Ishikawa (cell line): ENCODE measurements at regions not wholly inside any gene's neighbourhood (a gene's known extent, or its start where the extent isn't known, plus 50 kb on each side); places are given as distances from the start of the nearest gene placed in this dataset.

Experiments
- CEBPB ChIP-seq: IDR thresholded peaks from 2 replicates; pipeline ENCODE4 v1.6.1; 2012
- CREB1 ChIP-seq: IDR thresholded peaks from 2 replicates; pipeline ENCODE4 v1.6.1; 2012; ENCODE audit warnings: low read depth
- EGR1 ChIP-seq: IDR thresholded peaks from 2 replicates; pipeline ENCODE4 v1.6.1; 2012
- EP300 ChIP-seq: IDR thresholded peaks from 2 replicates; pipeline ENCODE4 v1.6.1; 2012; ENCODE audit warnings: borderline replicate concordance
- FOXM1 ChIP-seq: IDR thresholded peaks from 2 replicates; pipeline ENCODE4 v1.6.1; 2012; ENCODE audit warnings: low read depth, borderline replicate concordance
- NFIC ChIP-seq: IDR thresholded peaks from 2 replicates; pipeline ENCODE4 v1.6.1; 2012
- RAD21 ChIP-seq: IDR thresholded peaks from 2 replicates; pipeline ENCODE4 v1.6.1; 2012; ENCODE audit warnings: low read depth
- TAF1 ChIP-seq: IDR thresholded peaks from 2 replicates; pipeline ENCODE4 v1.6.1; 2012; ENCODE audit warnings: low read depth, mild to moderate bottlenecking
- TCF12 ChIP-seq: IDR thresholded peaks from 2 replicates; pipeline ENCODE4 v1.6.1; 2012; ENCODE audit warnings: low read depth
- TEAD4 ChIP-seq: IDR thresholded peaks from 2 replicates; pipeline ENCODE4 v1.6.1; 2012
- YY1 ChIP-seq: IDR thresholded peaks from 2 replicates; pipeline ENCODE4 v1.6.1; 2012; ENCODE audit warnings: low read depth
- ZBTB7A ChIP-seq: IDR thresholded peaks from 2 replicates; pipeline ENCODE4 v1.6.1; 2012; ENCODE audit warnings: low read depth
- TF ChIP-seq, protein P1 (sequence below): IDR thresholded peaks from 2 replicates; pipeline ENCODE4 v1.6.1; 2012
- TF ChIP-seq, protein P2 (sequence below): IDR thresholded peaks from 2 replicates; pipeline ENCODE4 v1.6.1; 2012; ENCODE audit warnings: low read depth, mild to moderate bottlenecking
- TF ChIP-seq, protein P3 (sequence below): IDR thresholded peaks from 2 replicates; pipeline ENCODE4 v1.6.1; 2012

DNA sequence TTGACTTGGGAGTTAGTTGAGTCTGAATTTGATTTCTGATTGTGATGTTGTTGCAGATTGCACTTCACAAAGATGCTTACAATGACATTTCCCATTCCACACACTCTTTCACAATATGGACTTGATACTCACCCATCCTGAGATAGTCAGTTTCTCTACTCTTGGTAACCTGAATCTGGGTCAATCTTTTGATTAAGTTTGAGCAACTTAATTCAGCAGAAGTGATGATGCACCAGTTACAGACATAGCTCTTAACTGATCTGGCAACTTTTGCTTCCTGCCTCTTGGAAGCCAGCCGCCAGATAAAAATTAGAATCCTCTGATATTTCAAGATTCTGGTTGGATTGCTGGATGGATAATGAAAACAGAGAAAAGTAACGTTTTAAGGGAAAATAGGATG is 79.7 kb upstream of the OSMR start:
- TF ChIP-seq TEAD4: no peak
- TF ChIP-seq CREB1: no peak
- no peak for TF ChIP-seq CEBPB
- TF ChIP-seq EP300: no peak
- TF ChIP-seq ZBTB7A: no peak

DNA sequence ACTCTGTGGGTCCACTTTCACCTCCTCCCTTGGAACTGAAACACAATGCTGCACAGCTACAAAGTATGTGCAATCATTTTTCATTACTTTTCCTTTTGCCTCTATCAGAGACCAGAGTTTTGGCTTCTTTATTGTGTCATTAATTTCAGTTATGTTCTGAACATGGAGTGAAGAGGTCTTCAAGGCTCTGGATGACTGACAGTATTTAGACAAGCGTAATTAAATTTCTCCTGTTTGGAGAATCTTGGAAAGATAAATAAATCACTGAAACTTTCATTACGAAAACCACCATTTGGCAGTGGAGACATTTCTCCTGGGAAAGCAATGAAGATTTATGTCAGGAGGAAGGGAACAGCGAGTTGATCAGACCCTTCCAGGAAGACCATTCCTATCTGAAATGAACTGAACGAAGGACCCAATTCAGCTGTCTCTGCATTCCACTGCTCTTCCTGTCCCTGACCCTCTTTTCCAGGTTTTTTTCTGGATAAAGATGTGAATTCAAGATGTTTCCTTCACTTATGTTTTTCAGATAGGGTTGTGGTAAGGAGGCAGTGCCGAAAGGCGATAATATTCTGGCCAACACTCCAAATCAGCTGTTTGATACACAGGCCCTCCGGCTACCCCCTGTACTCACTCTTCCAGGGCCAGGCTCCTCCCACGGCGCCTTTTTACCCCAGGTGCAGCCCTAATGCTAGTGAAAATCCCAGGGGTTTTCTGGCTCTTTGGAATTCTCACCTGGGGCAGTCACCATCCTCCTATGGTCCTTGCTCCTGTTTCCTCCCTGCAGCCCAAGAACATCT is 77.2 kb upstream of the OSMR start:
- TF ChIP-seq FOXM1: no peak
- TF ChIP-seq, protein P1, sequence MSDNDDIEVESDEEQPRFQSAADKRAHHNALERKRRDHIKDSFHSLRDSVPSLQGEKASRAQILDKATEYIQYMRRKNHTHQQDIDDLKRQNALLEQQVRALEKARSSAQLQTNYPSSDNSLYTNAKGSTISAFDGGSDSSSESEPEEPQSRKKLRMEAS: no peak

DNA sequence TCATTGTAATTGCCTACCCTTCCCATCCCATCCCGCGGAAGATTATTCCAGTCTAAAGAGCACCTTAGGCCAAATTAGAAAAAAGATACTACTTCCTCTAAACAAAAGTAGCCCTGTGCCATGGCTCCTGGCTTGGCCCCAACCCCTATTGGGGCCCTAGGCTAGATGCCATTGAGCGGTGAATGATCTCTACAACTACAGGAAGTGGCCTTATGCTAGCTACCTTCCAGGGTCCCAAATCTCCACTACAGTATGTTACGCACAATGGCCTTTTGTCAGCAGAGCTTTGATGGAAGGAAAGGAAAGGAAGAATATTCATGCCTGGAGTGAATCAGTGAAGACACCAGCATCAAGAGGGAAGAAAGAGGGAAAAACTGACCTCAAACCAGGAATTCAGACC is 73.3 kb upstream of the OSMR start:
- no peak for TF ChIP-seq CEBPB
- TF ChIP-seq, protein P2, sequence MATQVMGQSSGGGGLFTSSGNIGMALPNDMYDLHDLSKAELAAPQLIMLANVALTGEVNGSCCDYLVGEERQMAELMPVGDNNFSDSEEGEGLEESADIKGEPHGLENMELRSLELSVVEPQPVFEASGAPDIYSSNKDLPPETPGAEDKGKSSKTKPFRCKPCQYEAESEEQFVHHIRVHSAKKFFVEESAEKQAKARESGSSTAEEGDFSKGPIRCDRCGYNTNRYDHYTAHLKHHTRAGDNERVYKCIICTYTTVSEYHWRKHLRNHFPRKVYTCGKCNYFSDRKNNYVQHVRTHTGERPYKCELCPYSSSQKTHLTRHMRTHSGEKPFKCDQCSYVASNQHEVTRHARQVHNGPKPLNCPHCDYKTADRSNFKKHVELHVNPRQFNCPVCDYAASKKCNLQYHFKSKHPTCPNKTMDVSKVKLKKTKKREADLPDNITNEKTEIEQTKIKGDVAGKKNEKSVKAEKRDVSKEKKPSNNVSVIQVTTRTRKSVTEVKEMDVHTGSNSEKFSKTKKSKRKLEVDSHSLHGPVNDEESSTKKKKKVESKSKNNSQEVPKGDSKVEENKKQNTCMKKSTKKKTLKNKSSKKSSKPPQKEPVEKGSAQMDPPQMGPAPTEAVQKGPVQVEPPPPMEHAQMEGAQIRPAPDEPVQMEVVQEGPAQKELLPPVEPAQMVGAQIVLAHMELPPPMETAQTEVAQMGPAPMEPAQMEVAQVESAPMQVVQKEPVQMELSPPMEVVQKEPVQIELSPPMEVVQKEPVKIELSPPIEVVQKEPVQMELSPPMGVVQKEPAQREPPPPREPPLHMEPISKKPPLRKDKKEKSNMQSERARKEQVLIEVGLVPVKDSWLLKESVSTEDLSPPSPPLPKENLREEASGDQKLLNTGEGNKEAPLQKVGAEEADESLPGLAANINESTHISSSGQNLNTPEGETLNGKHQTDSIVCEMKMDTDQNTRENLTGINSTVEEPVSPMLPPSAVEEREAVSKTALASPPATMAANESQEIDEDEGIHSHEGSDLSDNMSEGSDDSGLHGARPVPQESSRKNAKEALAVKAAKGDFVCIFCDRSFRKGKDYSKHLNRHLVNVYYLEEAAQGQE: no peak
- no peak for TF ChIP-seq CREB1
- no peak for TF ChIP-seq EGR1
- no peak for TF ChIP-seq NFIC
- TF ChIP-seq YY1: no peak
- TF ChIP-seq TAF1: no peak
- TF ChIP-seq FOXM1: no peak
- TF ChIP-seq ZBTB7A: no peak
- TF ChIP-seq RAD21: no peak
- no peak for TF ChIP-seq EP300
- TF ChIP-seq, protein P1: no peak
- no peak for TF ChIP-seq TCF12
- TF ChIP-seq, protein P3, sequence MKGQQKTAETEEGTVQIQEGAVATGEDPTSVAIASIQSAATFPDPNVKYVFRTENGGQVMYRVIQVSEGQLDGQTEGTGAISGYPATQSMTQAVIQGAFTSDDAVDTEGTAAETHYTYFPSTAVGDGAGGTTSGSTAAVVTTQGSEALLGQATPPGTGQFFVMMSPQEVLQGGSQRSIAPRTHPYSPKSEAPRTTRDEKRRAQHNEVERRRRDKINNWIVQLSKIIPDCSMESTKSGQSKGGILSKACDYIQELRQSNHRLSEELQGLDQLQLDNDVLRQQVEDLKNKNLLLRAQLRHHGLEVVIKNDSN: no peak
- no peak for TF ChIP-seq TEAD4

DNA sequence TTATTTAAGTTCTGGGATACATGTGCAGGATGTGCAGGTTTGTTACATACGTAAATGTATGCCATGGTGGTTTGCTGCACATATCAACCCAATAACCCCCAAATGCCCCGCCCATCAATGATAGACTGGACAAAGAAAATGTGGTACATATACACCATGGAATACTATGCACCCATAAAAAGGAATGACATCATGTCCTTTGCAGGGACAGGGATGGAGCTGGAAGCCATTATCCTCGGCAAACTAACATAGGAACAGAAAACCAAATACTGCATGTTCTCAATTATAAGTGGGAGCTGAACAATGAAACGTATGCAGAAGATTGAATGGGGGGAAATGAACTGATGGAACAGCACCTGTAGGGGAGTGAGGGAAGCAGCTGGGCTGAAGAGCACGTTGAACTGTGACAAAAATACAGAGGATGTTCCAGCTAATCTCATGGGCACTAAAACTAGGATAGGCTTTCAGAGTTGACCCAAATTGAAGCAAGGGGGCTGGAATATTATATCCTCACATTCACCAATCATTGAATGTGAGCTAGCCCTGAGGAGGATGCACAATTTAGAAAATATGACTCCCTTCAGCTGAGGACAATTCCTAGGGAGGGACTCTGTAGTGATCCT is 70.5 kb upstream of the OSMR start:
- TF ChIP-seq EGR1 (no peak), ZBTB7A (no peak)

DNA sequence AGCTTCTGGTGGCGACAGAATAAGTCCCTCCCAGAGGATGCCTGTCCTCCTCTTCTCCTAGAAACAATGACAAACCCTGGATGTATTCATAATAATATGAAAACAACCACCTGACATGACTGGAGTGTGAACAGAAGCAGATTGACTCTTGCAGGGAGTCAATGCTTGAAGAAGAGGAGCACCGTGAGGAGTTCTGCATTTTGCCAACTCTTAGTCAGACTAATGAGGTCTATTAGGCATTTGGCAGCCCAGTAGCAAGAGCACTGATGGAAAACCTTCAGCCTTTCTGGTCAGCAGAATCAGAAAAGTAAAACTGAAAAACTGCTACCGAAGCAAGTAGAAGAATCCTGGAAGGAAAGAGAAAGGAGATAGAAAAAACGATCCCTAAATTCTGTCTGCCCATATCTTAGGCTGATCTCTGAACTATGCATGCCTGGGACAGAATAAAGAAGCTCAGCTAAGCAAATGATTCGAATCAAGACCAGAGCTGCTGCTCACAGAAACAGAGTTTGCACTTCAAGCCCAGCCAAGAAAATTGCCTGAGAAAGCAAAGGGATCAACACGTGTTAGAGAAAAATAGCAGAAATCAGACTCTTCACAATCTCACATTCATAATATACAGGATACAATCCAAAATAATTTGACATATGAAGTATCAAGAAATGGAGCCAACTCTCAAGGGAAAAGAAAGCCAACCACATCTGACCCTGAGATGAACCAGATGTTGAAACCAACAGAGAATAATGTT is 69.5 kb upstream of the OSMR start:
- TF ChIP-seq CREB1 (no peak), EGR1 (no peak), YY1 (no peak), NFIC (no peak), CEBPB (no peak), TEAD4 (no peak), FOXM1 (no peak), TCF12 (no peak), TAF1 (no peak)
- TF ChIP-seq, protein P2: no peak

DNA sequence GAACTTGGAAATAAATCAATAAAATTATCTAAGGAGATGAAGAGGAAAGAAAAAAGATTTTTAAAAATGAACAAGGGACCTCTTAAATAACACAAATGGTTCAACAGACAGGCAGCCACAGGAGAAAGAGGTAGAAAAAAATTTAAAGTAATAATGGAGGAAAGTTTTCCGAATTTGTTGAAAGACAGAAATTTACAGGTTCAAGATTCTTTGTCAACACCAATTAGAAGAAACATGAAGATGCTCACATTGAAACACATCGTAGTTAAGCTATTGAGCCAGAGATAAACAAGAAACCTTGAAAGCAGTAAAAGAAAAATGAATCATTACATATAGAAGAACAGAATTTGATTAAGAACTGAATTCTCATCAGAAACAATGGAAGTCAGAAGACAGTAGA is 68.7 kb upstream of the OSMR start:
- TF ChIP-seq CREB1 (no peak), ZBTB7A (no peak), NFIC (no peak), EGR1 (no peak), FOXM1 (no peak), TEAD4 (no peak), TCF12 (no peak), EP300 (no peak), RAD21 (no peak), TAF1 (no peak), CEBPB (no peak), YY1 (no peak)
- TF ChIP-seq, protein P3: no peak
- TF ChIP-seq, protein P1: no peak
- TF ChIP-seq, protein P2: no peak
